ENCODE measurements at regions not wholly inside any gene's neighbourhood (a gene's known extent, or its start where the extent isn't known, plus 50 kb on each side); places are given as distances from the start of the nearest gene placed in this dataset.

GRCh38 chrX:46039526-46039925, 505.7 kb downstream of the ZNF674 start:
- no peaks in the 10 kb centered on the region for H3K9me2 ChIP-seq (ENCODE audit: low read depth, low read length)
- TF ChIP-seq CTCF (IDR thresholded peaks at IDR 0.05; ENCODE audit: low read length) = no peak
- TF ChIP-seq EZH2 (IDR thresholded peaks at IDR 0.05; ENCODE audit: borderline replicate concordance, low read length) = no peak
- H2AFZ ChIP-seq (ENCODE audit: low read length) = no peak overlapping the region
- H3K9ac ChIP-seq (ENCODE audit: low read length) = no peak overlapping the region
- no peak overlapping the region for H3K27ac ChIP-seq (ENCODE audit: low read depth, low read length, poor library complexity, severe bottlenecking)
- H3K4me2 ChIP-seq (ENCODE audit: low read length) = no peak overlapping the region
- no peaks in the 10 kb centered on the region for H3F3A ChIP-seq (ENCODE audit: insufficient read depth, low read length)
- H3K36me3 ChIP-seq (ENCODE audit: insufficient read depth, low read length) = no peaks in the 10 kb centered on the region
- H3K27me3 ChIP-seq (ENCODE audit: insufficient read depth, low read length) = no peaks in the 10 kb centered on the region
- no peaks in the 10 kb centered on the region for H3K4me1 ChIP-seq (ENCODE audit: insufficient read depth, low read length, severe bottlenecking)
- H3K4me3 ChIP-seq (ENCODE audit: low read depth, low read length, poor library complexity, severe bottlenecking) = no peak overlapping the region
- no peaks in the 10 kb centered on the region for H4K20me1 ChIP-seq (ENCODE audit: insufficient read depth, low read length)
- no peaks in the 10 kb centered on the region for H3K79me2 ChIP-seq (ENCODE audit: insufficient read depth, low read length)
- H3K9me3 ChIP-seq (ENCODE audit: low read length) = no peaks in the 10 kb centered on the region

- Histone ChIP-seq H3K36me3 (ENCODE audit: insufficient read depth, low read length) (no peaks in the 10 kb centered on the region), H3F3A (ENCODE audit: insufficient read depth, low read length) (no peaks in the 10 kb centered on the region), H3K27ac (ENCODE audit: low read depth, low read length, poor library complexity, severe bottlenecking) (no peak overlapping the region), H3K4me1 (ENCODE audit: insufficient read depth, low read length, severe bottlenecking) (no peaks in the 10 kb centered on the region), H3K9me3 (ENCODE audit: low read length) (no peaks in the 10 kb centered on the region), H3K79me2 (ENCODE audit: insufficient read depth, low read length) (no peaks in the 10 kb centered on the region), H2AFZ (ENCODE audit: low read length) (no peak overlapping the region), H3K4me3 (ENCODE audit: low read depth, low read length, poor library complexity, severe bottlenecking) (no peak overlapping the region), H4K20me1 (ENCODE audit: insufficient read depth, low read length) (no peaks in the 10 kb centered on the region), H3K27me3 (ENCODE audit: insufficient read depth, low read length) (no peaks in the 10 kb centered on the region), H3K9me2 (ENCODE audit: low read depth, low read length) (no peaks in the 10 kb centered on the region), H3K4me2 (ENCODE audit: low read length) (no peak overlapping the region), H3K9ac (ENCODE audit: low read length) (no peak overlapping the region)
- TF ChIP-seq EZH2 (IDR thresholded peaks at IDR 0.05; ENCODE audit: borderline replicate concordance, low read length) (no peak), CTCF (IDR thresholded peaks at IDR 0.05; ENCODE audit: low read length) (no peak)
Measured at GRCh38 chrX:46036508-46036907, 508.7 kb downstream of the ZNF674 start.

- Histone ChIP-seq H3K4me1 (ENCODE audit: insufficient read depth, low read length, severe bottlenecking) (no peaks in the 10 kb centered on the region), H3K9ac (ENCODE audit: low read length) (no peak overlapping the region)
Measured at GRCh38 chrX:46034868-46035267, 510.4 kb downstream of the ZNF674 start.

More at GRCh38 chrX:46034868-46035267, 510.4 kb downstream of the ZNF674 start:
- no peaks in the 10 kb centered on the region for H4K20me1 ChIP-seq (ENCODE audit: insufficient read depth, low read length)
- H3K9me3 ChIP-seq (ENCODE audit: low read length) = no peaks in the 10 kb centered on the region
- H3K79me2 ChIP-seq (ENCODE audit: insufficient read depth, low read length) = no peaks in the 10 kb centered on the region
- H3K27me3 ChIP-seq (ENCODE audit: insufficient read depth, low read length) = no peaks in the 10 kb centered on the region
- no peaks in the 10 kb centered on the region for H3K9me2 ChIP-seq (ENCODE audit: low read depth, low read length)
- H3F3A ChIP-seq (ENCODE audit: insufficient read depth, low read length) = no peaks in the 10 kb centered on the region
- TF ChIP-seq EZH2 (IDR thresholded peaks at IDR 0.05; ENCODE audit: borderline replicate concordance, low read length) (no peak), CTCF (IDR thresholded peaks at IDR 0.05; ENCODE audit: low read length) (no peak)
- H3K4me3 ChIP-seq (ENCODE audit: low read depth, low read length, poor library complexity, severe bottlenecking) = no peak overlapping the region
- no peaks in the 10 kb centered on the region for H3K36me3 ChIP-seq (ENCODE audit: insufficient read depth, low read length)
- no peak overlapping the region for H3K27ac ChIP-seq (ENCODE audit: low read depth, low read length, poor library complexity, severe bottlenecking)
- H3K4me2 ChIP-seq (ENCODE audit: low read length) = no peak overlapping the region
- no peak overlapping the region for H2AFZ ChIP-seq (ENCODE audit: low read length)

All from OCI-LY1 (cell line).